Activated effector memory CD4-positive, alpha-beta T cell treated with Interleukin-2 at 50 U/mL for 16 hours (primary cell): ENCODE measurements at regions not wholly inside any gene's neighbourhood (a gene's known extent, or its start where the extent isn't known, plus 50 kb on each side); places are given as distances from the start of the nearest gene placed in this dataset.
"Not testable (repeated sequence)": the region's sequence is repeated elsewhere in the genome, so short reads cannot be mapped to it uniquely, and the experiment has no call there.

Experiments used
- DNase-seq: peaks from one replicate; pipeline ENCODE4 v3.0.0-alpha.2; 2020

- DNase-seq, result no peak
Measured at GRCh38 chr5:18270635-18271338, 636.5 kb downstream of the TAF11L14 start.

GRCh38 chr5:18276939-18277338, 642.7 kb downstream of the TAF11L14 start:
- no peak for DNase-seq

- DNase-seq, result no peak
Measured at GRCh38 chr5:18281947-18282581, 647.8 kb downstream of the TAF11L14 start.

GRCh38 chr5:18285257-18285656, 651.0 kb downstream of the TAF11L14 start:
- DNase-seq, result no peak

- DNase-seq, result no peak
Measured at GRCh38 chr5:18292146-18292545, 657.9 kb downstream of the TAF11L14 start.

- DNase-seq, result not testable (repeated sequence)
Measured at GRCh38 chr5:18295696-18296095, 661.4 kb downstream of the TAF11L14 start.

GRCh38 chr5:18299166-18299565, 664.9 kb downstream of the TAF11L14 start:
- no peak for DNase-seq

GRCh38 chr5:18305288-18305924, 671.1 kb downstream of the TAF11L14 start:
- no peak for DNase-seq

GRCh38 chr5:18311266-18311665, 677.0 kb downstream of the TAF11L14 start:
- no peak for DNase-seq

GRCh38 chr5:18312016-18312415, 677.8 kb downstream of the TAF11L14 start:
- no peak for DNase-seq

GRCh38 chr5:18314192-18314778, 680.0 kb downstream of the TAF11L14 start:
- no peak for DNase-seq

GRCh38 chr5:18321262-18321942, 687.1 kb downstream of the TAF11L14 start:
- no peak for DNase-seq

GRCh38 chr5:18323891-18324290, 689.6 kb downstream of the TAF11L14 start:
- no peak for DNase-seq

- DNase-seq, result no peak
Measured at GRCh38 chr5:18325431-18325830, 691.2 kb downstream of the TAF11L14 start.

GRCh38 chr5:18329328-18329727, 695.1 kb downstream of the TAF11L14 start:
- DNase-seq, result no peak

GRCh38 chr5:18333841-18334240, 699.6 kb downstream of the TAF11L14 start:
- DNase-seq, result no peak

GRCh38 chr5:18334949-18335348, 700.7 kb downstream of the TAF11L14 start:
- no peak for DNase-seq

GRCh38 chr5:18354828-18355227, 720.6 kb downstream of the TAF11L14 start:
- no peak for DNase-seq

GRCh38 chr5:18357486-18357885, 723.2 kb downstream of the TAF11L14 start:
- no peak for DNase-seq

GRCh38 chr5:18366234-18366633, 732.0 kb downstream of the TAF11L14 start:
- no peak for DNase-seq

- no peak for DNase-seq
Measured at GRCh38 chr5:18370531-18370930, 736.3 kb downstream of the TAF11L14 start.

- no peak for DNase-seq
Measured at GRCh38 chr5:18375641-18376040, 741.4 kb downstream of the TAF11L14 start.

GRCh38 chr5:18378066-18378465, 743.8 kb downstream of the TAF11L14 start:
- no peak for DNase-seq
